GM21447 (cell line): ENCODE measurements at regions not wholly inside any gene's neighbourhood (a gene's known extent, or its start where the extent isn't known, plus 50 kb on each side); places are given as distances from the start of the nearest gene placed in this dataset.

Experiments
- ATAC-seq: cut with Tn5 transposase; IDR thresholded peaks from one replicate; pipeline ENCODE4 v1.9.1; 2021; ENCODE audit not compliant: unreplicated experiment

DNA sequence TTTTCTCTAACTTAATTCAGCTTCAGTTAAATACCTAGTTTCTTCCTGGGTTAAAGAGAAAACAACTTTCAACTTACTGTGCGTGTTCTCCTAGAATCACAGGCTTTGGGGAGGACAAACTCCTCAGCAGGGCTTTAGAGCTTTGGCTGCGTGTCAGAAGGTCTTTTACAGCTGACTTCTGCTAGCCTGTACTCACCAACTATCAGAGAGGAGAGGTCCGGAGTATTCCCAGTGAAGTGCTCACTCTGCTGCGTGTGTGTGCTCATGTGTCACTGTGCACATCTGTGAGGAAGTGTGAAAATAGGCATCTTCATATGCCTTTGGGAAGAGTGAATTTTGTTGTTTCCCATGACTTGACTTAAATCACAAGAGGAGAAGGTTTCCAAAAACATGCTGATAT lies 423.2 kb upstream of the SGCD start:
- no peak for ATAC-seq

GRCh38 chr5:155905364-155905763 lies 421.6 kb upstream of the SGCD start:
- ATAC-seq = no peak

DNA sequence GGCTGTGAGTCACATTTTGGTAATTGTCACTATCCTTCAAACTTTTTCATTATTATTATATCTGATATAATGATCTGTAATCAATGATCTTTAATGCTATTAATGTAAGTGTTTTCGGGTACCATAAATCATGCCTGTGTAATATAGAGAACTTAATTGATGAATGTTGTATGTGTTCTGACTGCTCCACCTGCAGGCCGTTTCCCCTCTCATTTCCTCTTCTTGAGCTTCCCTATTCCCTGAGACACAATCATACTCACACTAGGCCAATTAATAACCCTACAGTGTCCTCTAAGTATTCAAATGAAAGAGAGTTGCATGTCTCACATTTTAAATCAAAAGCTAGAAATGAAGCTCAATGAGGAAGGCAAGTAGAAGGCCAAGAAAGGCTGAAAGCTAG lies 420.9 kb upstream of the SGCD start:
- no peak for ATAC-seq

DNA sequence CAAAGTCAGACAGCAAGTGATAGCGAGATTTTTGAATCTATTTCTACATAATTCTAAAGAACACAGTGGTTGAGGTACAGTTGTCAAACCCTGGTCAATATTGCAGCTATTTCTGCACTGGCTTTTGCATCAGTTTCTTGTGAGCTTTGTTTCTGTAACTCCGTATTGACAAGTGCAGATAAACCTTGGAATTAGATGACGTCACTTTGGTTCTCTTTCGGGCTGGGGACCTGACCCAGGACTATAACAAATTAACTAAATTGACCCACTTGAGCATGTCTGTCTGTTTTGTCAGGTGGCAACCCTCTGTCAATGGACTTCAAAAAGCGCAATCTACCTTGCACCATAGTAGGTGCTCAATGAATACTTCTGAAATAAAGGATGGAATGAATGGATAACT lies 418.4 kb upstream of the SGCD start:
- no peak for ATAC-seq

DNA sequence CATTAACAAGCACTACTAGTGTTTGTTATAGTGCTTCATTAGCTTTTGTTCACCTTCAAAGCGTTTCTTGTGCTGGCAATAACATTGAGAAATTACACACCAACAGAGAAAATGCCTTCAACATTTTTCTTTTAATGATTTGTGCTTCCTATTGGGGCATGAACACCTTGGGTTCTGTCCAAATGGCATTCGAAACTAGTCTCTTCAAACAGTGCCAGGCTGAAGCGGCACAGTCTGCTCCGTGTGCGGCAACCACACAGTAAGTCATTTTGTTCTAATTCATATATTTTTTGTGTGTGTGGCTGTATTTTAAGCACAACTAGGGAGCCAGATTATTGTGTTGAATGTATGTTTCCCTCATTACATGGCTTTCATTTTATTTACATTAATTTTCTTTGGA lies 414.7 kb upstream of the SGCD start:
- ATAC-seq = no peak

GRCh38 chr5:155914766-155915165 lies 412.2 kb upstream of the SGCD start:
- no peak for ATAC-seq

GRCh38 chr5:155915601-155916000 lies 411.4 kb upstream of the SGCD start:
- no peak for ATAC-seq

DNA sequence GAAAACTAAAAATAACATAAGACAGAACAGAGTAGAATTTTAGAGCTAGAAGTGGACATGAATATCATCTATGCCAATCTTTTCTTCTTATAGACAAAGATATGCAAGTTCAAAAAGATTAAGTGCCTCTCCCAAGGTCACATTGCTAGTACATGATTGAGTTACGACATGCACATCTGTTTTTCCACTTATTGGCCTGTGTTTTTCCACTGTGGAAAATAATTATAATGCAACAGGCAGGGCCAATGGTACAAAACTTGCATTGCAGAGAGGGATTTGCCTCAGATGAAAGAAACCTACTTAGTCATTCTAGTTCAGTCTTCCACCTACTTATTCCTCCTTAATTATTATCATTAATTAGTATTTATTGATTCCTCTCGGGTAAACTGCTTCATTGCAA lies 407.8 kb upstream of the SGCD start:
- no peak for ATAC-seq

- ATAC-seq = no peak
These were observed 407.2 kb upstream of the SGCD start for GRCh38 chr5:155919725-155920124.

- no peak for ATAC-seq
These were observed 405.3 kb upstream of the SGCD start for GRCh38 chr5:155921621-155922020.

GRCh38 chr5:155923784-155924183 lies 403.2 kb upstream of the SGCD start:
- ATAC-seq = no peak

- no peak for ATAC-seq
These were observed 400.9 kb upstream of the SGCD start for GRCh38 chr5:155926031-155926430.

- ATAC-seq = no peak
These were observed 400.2 kb upstream of the SGCD start for GRCh38 chr5:155926766-155927165.

GRCh38 chr5:155929112-155929511 lies 397.9 kb upstream of the SGCD start:
- no peak for ATAC-seq

DNA sequence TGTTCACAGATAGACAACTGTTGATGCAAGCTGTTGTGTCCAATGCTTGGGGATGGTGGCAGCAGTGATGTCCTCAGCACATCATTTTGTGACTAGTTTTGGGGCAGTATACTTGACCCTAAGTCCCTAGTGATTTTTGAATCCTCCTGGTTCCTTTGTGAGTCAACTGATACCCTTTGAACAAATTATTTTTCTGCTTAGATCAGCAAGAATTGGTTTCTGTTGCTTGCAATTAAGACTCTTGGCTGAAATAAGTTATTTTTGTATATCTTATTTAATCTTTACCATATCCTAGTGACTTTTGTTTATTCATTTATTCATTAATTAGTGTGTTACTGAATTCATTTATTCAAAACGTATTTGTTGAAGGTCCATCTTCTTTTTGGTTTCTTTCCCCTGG lies 392.0 kb upstream of the SGCD start:
- no peak for ATAC-seq

DNA sequence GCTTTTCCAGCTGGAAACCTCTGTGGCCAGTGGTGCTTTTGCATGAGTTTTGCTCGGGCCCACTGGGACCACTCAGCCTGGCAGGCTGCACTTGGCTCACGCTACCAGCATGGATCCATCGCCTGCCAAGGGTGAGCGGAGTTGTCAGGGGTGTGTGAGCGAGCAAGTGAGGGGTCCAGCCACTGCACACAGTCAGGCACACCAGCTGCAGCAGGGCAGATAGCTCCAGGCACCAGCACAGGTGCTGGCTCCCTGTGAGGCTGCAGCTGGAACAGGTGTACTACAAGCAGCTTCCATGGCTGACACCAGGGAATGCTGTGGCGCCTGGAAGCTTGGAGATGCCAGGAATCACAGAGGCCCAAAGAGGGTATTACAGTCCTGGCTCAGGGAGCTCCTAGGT lies 391.2 kb upstream of the SGCD start:
- no peak for ATAC-seq

DNA sequence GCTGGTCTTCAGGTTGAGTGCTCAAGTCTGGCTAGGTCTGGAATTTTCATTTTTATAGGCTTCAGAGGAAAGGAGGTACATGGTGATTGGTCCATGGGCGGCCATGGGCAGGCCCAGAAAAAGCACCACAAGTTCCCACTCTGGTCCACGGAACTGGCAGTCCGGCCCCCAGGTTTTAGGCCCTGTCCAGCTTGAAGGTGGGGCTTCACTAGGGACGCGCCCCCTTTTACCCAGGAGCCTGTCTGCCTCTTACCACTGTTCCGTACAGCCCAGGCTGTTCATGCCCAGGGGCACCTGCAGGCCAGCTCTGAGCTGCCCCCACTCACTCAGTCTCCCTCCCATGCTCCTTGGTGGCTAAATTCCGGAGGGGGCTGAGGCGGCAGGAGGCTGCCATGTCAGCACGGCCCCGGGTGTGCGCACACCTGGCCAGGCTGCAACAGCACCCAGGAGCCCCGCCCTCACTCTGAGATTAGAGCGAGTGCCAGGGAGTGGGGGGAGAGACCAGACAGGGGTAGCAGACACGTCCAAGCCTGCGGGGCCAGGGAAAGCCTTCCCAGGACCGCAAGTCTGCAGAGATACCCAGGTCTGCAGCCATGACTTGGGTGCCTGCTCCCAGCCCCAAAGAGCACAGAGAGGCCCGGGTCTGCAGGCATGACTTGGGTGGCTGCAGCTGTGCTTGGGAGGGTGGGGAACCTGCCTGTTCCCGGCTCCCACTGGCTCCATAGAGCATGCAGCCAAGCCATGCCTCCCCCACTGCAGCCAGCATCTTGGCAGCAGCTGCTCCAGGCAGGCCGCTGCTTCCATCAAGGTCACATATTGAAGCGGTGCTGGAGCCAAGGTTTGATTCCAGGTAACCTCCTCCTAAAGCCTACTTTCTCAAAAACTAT lies 390.2 kb upstream of the SGCD start:
- ATAC-seq = no peak

GRCh38 chr5:155938051-155938450 lies 388.9 kb upstream of the SGCD start:
- ATAC-seq = no peak

GRCh38 chr5:155941340-155941739 lies 385.6 kb upstream of the SGCD start:
- no peak for ATAC-seq

DNA sequence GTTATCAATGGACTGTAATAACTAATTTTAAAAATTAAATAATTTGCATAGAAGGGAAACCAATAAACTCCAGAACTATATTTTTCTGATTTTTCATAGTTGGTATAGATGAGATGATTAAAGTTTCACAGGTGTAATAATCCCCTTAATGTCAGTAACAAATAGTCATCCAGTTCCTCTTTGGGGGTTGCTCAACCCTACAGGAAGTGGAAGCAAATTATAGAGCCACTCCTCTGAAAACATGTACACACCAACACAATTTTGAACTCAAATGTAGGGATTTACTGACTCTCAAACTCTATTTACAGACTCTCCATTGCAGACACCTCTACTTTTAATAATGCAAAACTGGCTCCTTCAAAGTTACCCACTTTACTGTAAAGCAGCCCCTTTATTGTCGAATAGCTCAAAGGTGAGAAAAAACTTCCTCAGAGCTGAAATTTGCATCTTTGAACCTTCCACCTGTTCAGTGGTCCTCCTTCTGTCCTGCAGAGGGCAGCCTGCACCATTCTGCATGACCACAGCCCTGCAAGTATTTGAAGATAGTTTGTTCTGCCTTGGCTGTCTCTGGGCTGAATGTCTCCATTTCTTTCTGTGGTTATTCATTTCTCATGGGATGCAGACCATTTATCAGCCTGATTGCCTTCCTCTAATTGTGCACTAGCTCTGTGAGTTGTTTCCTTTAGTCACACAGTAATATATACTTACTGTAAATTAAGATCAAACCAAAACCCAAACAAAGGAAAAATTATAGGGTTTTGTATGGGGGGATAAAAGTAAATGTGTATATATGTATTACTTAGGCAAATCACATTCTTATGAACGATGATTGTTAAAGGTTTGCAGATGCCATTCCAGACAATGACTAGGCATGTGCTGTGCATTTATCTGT lies 383.2 kb upstream of the SGCD start:
- ATAC-seq = peak; percentile 90

- ATAC-seq = no peak
These were observed 379.4 kb upstream of the SGCD start for GRCh38 chr5:155947394-155948062.

GRCh38 chr5:155948576-155948975 lies 378.4 kb upstream of the SGCD start:
- ATAC-seq = no peak
